ENCODE measurements at regions not wholly inside any gene's neighbourhood (a gene's known extent, or its start where the extent isn't known, plus 50 kb on each side); places are given as distances from the start of the nearest gene placed in this dataset.

- H3K4me1 ChIP-seq (ENCODE audit: insufficient read depth), result no peaks in the 10 kb centered on the region
- no peaks in the 10 kb centered on the region for H3K36me3 ChIP-seq (ENCODE audit: low read depth)
- WGBS, 2 experiments (ENCODE audit: low coverage in 1 of 2, low lambda C conversion rate in 2 of 2, missing lambda C conversion rate in 2 of 2), result 8 to 18% methylated on average over 1 of the region's 1 CpG
- no peaks in the 10 kb centered on the region for H3K9me3 ChIP-seq (ENCODE audit: low read depth)
- DNase-seq, result no peak
- H3K9ac ChIP-seq, result no peak overlapping the region
- no peaks in the 10 kb centered on the region for H3K9me2 ChIP-seq (ENCODE audit: insufficient read depth)
- no peak overlapping the region for H2AFZ ChIP-seq
- no peaks in the 10 kb centered on the region for H3K79me2 ChIP-seq (ENCODE audit: insufficient read depth)
- no peak for TF ChIP-seq EZH2phosphoT487 (IDR thresholded peaks at IDR 0.05; ENCODE audit: insufficient read depth, low read depth)
- no peak for TF ChIP-seq EZH2 (IDR thresholded peaks at IDR 0.05; ENCODE audit: insufficient read depth, poor library complexity, severe bottlenecking)
- in situ Hi-C loops (cut with MboI), result no loop called here
- H4K20me1 ChIP-seq (ENCODE audit: insufficient read depth), result no peaks in the 10 kb centered on the region
- H3K27ac ChIP-seq, result no peak overlapping the region
- no peaks in the 10 kb centered on the region for H3K27me3 ChIP-seq (replicated peaks; ENCODE audit: insufficient read depth)
- H3K4me3 ChIP-seq, result no peak overlapping the region
- H3K4me2 ChIP-seq (ENCODE audit: unreplicated experiment), result no peak overlapping the region
- H3F3A ChIP-seq (ENCODE audit: insufficient read depth), result no peaks in the 10 kb centered on the region
Observed at GRCh38 chr7:126202177-126202576, 1050.6 kb downstream of the GRM8 start.

DNA sequence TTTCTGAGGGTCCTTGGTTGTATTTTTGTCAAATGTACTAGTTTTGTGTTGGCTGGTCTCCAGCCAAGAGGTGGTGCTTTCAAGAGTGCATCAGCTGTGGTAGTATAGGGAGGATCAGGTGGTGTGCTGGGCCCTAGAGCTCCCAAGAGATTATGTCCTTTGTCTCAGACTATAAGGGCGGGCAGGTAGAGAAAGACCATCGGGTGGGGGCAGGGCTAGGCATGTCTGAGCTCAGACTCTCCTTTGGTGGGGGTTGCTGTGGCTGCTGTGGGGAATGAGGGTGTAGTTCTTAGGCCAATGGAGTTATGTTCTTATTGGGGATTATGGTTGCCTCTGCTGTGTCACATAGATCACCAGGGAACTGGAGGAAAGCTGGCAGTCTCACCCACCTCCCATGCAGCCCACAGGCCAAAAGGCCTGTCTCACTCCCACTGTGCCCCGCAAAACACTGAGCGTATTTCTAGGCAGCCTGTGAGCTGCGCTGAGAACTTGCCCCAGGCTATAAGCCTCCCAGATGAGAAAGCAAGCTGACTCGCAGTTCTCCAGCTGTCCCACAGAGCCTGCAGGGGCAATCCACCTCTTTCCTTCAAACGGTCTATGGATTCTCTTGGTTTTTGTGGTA, 1066.7 kb downstream of the GRM8 start:
- no peaks in the 10 kb centered on the region for H3K27me3 ChIP-seq (replicated peaks; ENCODE audit: insufficient read depth)
- H3K79me2 ChIP-seq (ENCODE audit: insufficient read depth), result no peaks in the 10 kb centered on the region
- no peaks in the 10 kb centered on the region for H3K9me2 ChIP-seq (ENCODE audit: insufficient read depth)
- H4K20me1 ChIP-seq (ENCODE audit: insufficient read depth), result no peaks in the 10 kb centered on the region; the same call in 1 of the 2 replicates
- H3K36me3 ChIP-seq (ENCODE audit: low read depth), result no peaks in the 10 kb centered on the region
- H2AFZ ChIP-seq, result no peak overlapping the region
- no peaks in the 10 kb centered on the region for H3F3A ChIP-seq (ENCODE audit: insufficient read depth)
- no peaks in the 10 kb centered on the region for H3K9me3 ChIP-seq (ENCODE audit: low read depth)
- WGBS, 2 experiments (ENCODE audit: low coverage in 1 of 2, low lambda C conversion rate in 2 of 2, missing lambda C conversion rate in 2 of 2), result 2 to 7% methylated on average over 7 of the region's 7 CpGs
- H3K4me2 ChIP-seq (ENCODE audit: unreplicated experiment), result no peak overlapping the region
- H3K4me3 ChIP-seq, result no peak overlapping the region
- no peak overlapping the region for H3K9ac ChIP-seq
- no peak for DNase-seq
- in situ Hi-C loops (cut with MboI), result no loop called here
- no peak overlapping the region for H3K27ac ChIP-seq
- TF ChIP-seq EZH2 (IDR thresholded peaks at IDR 0.05; ENCODE audit: insufficient read depth, poor library complexity, severe bottlenecking) (no peak), EZH2phosphoT487 (IDR thresholded peaks at IDR 0.05; ENCODE audit: insufficient read depth, low read depth) (no peak)
- H3K4me1 ChIP-seq (ENCODE audit: insufficient read depth), result no peaks in the 10 kb centered on the region

DNA sequence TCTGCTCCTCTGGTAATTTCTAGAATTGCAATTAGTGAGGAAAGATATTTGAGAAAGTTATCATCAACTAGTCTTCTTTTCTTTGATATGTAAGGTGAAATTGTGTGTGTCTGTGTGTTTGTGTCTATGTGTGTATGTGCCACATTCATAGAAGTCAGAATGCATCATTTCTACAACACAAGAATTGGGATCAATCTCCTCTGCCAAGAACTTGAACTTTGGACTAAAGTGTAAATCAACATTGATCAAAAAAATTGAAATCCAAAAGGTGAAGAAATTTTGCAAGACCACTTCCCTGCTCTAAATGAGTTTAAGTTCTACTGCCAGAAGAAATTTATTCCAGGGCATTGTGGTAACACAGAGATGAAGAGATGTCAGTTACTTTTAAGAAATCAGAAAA, 1072.8 kb downstream of the GRM8 start:
- H4K20me1 ChIP-seq (ENCODE audit: insufficient read depth), result no peaks in the 10 kb centered on the region; the same call in 1 of the 2 replicates
- H3K9me2 ChIP-seq (ENCODE audit: insufficient read depth), result no peaks in the 10 kb centered on the region
- no peak overlapping the region for H3K27ac ChIP-seq
- H3K4me1 ChIP-seq (ENCODE audit: insufficient read depth), result no peaks in the 10 kb centered on the region
- H2AFZ ChIP-seq, result no peak overlapping the region
- no peaks in the 10 kb centered on the region for H3K36me3 ChIP-seq (ENCODE audit: low read depth)
- H3K4me2 ChIP-seq (ENCODE audit: unreplicated experiment), result no peak overlapping the region
- in situ Hi-C loops (cut with MboI), result no loop called here
- H3K27me3 ChIP-seq (replicated peaks; ENCODE audit: insufficient read depth), result no peaks in the 10 kb centered on the region
- TF ChIP-seq EZH2phosphoT487 (IDR thresholded peaks at IDR 0.05; ENCODE audit: insufficient read depth, low read depth), result no peak
- TF ChIP-seq EZH2 (IDR thresholded peaks at IDR 0.05; ENCODE audit: insufficient read depth, poor library complexity, severe bottlenecking), result no peak
- no peaks in the 10 kb centered on the region for H3F3A ChIP-seq (ENCODE audit: insufficient read depth)
- H3K9ac ChIP-seq, result no peak overlapping the region
- H3K9me3 ChIP-seq (ENCODE audit: low read depth), result no peaks in the 10 kb centered on the region
- H3K79me2 ChIP-seq (ENCODE audit: insufficient read depth), result no peaks in the 10 kb centered on the region
- DNase-seq, result no peak
- H3K4me3 ChIP-seq, result no peak overlapping the region

DNA sequence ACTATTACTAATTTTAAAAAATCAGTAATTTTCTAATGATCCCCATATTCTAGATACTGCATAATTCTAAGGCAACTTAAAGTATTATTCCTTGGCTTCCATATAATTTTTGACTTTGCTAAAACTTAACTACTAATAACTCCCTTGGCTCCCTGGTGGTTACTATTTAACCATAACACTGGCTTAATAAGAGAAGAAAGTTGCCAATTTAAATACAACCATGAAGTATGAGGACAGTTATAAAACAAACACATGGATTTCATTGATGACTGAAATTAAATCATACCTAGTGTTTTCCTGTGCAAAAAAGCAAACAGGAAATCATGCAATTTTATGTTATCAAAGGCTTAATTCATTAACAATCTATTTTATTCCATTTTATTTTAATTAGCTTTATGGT, 1073.9 kb downstream of the GRM8 start:
- Histone ChIP-seq H2AFZ (no peak overlapping the region), H3K27me3 (replicated peaks; ENCODE audit: insufficient read depth) (no peaks in the 10 kb centered on the region), H3K27ac (no peak overlapping the region), H3K4me3 (no peak overlapping the region), H3K9me3 (ENCODE audit: low read depth) (no peaks in the 10 kb centered on the region), H3K9ac (no peak overlapping the region), H3K36me3 (ENCODE audit: low read depth) (no peaks in the 10 kb centered on the region), H3F3A (ENCODE audit: insufficient read depth) (no peaks in the 10 kb centered on the region), H4K20me1 (ENCODE audit: insufficient read depth) (no peaks in the 10 kb centered on the region), H3K79me2 (ENCODE audit: insufficient read depth) (no peaks in the 10 kb centered on the region), H3K4me1 (ENCODE audit: insufficient read depth) (no peaks in the 10 kb centered on the region), H3K9me2 (ENCODE audit: insufficient read depth) (no peaks in the 10 kb centered on the region), H3K4me2 (ENCODE audit: unreplicated experiment) (no peak overlapping the region)
- no peak for TF ChIP-seq EZH2phosphoT487 (IDR thresholded peaks at IDR 0.05; ENCODE audit: insufficient read depth, low read depth)
- no peak for TF ChIP-seq EZH2 (IDR thresholded peaks at IDR 0.05; ENCODE audit: insufficient read depth, poor library complexity, severe bottlenecking)
- in situ Hi-C loops (cut with MboI), result no loop called here
- no peak for DNase-seq

- Histone ChIP-seq H3F3A (ENCODE audit: insufficient read depth) (no peaks in the 10 kb centered on the region), H3K4me2 (ENCODE audit: unreplicated experiment) (no peak overlapping the region), H3K27me3 (replicated peaks; ENCODE audit: insufficient read depth) (no peaks in the 10 kb centered on the region), H3K79me2 (ENCODE audit: insufficient read depth) (no peaks in the 10 kb centered on the region), H3K4me1 (ENCODE audit: insufficient read depth) (no peaks in the 10 kb centered on the region), H3K4me3 (no peak overlapping the region), H3K9ac (no peak overlapping the region), H3K9me2 (ENCODE audit: insufficient read depth) (no peaks in the 10 kb centered on the region), H3K27ac (no peak overlapping the region), H3K36me3 (ENCODE audit: low read depth) (no peaks in the 10 kb centered on the region), H3K9me3 (ENCODE audit: low read depth) (no peaks in the 10 kb centered on the region), H4K20me1 (ENCODE audit: insufficient read depth) (no peaks in the 10 kb centered on the region), H2AFZ (no peak overlapping the region)
- 16 to 19% methylated on average over 1 of the region's 1 CpG for WGBS, 2 experiments (ENCODE audit: low coverage in 1 of 2, low lambda C conversion rate in 2 of 2, missing lambda C conversion rate in 2 of 2)
- DNase-seq, result no peak
- in situ Hi-C loops (cut with MboI), result no loop called here
- TF ChIP-seq EZH2 (IDR thresholded peaks at IDR 0.05; ENCODE audit: insufficient read depth, poor library complexity, severe bottlenecking), result no peak
- TF ChIP-seq EZH2phosphoT487 (IDR thresholded peaks at IDR 0.05; ENCODE audit: insufficient read depth, low read depth), result no peak
Observed at GRCh38 chr7:126177782-126178181, 1075.0 kb downstream of the GRM8 start.
